ENCODE measurements at regions not wholly inside any gene's neighbourhood (a gene's known extent, or its start where the extent isn't known, plus 50 kb on each side); places are given as distances from the start of the nearest gene placed in this dataset.

DNA sequence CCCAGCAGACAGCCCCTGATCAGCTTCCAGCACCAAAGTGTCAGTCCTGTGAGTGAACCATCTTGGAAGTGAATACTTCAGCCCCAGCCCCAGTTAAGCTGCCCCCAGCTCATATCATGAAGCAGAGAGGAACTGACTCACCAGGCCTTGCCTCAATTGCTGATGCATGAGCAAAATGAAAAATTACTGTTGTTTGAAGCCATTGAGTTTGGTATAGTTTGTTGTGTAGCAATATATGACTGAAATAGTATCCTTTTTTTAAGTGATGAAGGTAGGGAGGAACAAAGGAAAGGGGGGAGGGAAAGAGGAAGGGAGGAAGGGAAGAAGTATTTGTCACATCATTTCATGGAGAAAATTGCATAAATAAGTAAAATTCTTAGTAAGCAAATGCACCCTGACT lies 266.4 kb downstream of the MAFB start:
- TF ChIP-seq, protein P1, sequence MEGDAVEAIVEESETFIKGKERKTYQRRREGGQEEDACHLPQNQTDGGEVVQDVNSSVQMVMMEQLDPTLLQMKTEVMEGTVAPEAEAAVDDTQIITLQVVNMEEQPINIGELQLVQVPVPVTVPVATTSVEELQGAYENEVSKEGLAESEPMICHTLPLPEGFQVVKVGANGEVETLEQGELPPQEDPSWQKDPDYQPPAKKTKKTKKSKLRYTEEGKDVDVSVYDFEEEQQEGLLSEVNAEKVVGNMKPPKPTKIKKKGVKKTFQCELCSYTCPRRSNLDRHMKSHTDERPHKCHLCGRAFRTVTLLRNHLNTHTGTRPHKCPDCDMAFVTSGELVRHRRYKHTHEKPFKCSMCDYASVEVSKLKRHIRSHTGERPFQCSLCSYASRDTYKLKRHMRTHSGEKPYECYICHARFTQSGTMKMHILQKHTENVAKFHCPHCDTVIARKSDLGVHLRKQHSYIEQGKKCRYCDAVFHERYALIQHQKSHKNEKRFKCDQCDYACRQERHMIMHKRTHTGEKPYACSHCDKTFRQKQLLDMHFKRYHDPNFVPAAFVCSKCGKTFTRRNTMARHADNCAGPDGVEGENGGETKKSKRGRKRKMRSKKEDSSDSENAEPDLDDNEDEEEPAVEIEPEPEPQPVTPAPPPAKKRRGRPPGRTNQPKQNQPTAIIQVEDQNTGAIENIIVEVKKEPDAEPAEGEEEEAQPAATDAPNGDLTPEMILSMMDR (conservative IDR thresholded peaks at IDR 0.05; ENCODE audit: low read length): no peak
- no peak for TF ChIP-seq EZH2phosphoT487 (IDR thresholded peaks at IDR 0.05; ENCODE audit: borderline replicate concordance)
